ENCODE measurements at regions not wholly inside any gene's neighbourhood (a gene's known extent, or its start where the extent isn't known, plus 50 kb on each side); places are given as distances from the start of the nearest gene placed in this dataset.

GRCh38 chr3:103825586-103825985 is 1390.8 kb downstream of the ZPLD1 start:
- H3K4me1 Mint-ChIP-seq (ENCODE audit: low read depth, unreplicated experiment), result peaks cover 5% of the 10 kb centered on the region

GRCh38 chr3:103829723-103830326 is 1395.0 kb downstream of the ZPLD1 start:
- Mint-ChIP-seq H3K36me3 (ENCODE audit: unreplicated experiment) (no peaks in the 10 kb centered on the region), H3K4me1 (ENCODE audit: low read depth, unreplicated experiment) (no peaks in the 10 kb centered on the region), H3K4me3 (ENCODE audit: unreplicated experiment) (no peak overlapping the region), H3K27ac (ENCODE audit: unreplicated experiment) (no peak overlapping the region), H3K27me3 (ENCODE audit: unreplicated experiment) (peaks cover 2% of the 10 kb centered on the region), H3K9me3 (ENCODE audit: unreplicated experiment) (no peaks in the 10 kb centered on the region)
- no peak for TF ChIP-seq CTCF (IDR thresholded peaks at IDR 0.05; ENCODE audit: partially characterized antibody, unreplicated experiment)
- DNase-seq, result no peak

More at GRCh38 chr3:103825586-103825985, 1390.8 kb downstream of the ZPLD1 start:
- Mint-ChIP-seq H3K27me3 (ENCODE audit: unreplicated experiment) (peaks cover 2% of the 10 kb centered on the region), H3K27ac (ENCODE audit: unreplicated experiment) (no peak overlapping the region), H3K36me3 (ENCODE audit: unreplicated experiment) (no peaks in the 10 kb centered on the region), H3K9me3 (ENCODE audit: unreplicated experiment) (no peaks in the 10 kb centered on the region), H3K4me3 (ENCODE audit: unreplicated experiment) (no peak overlapping the region)
- no peak for DNase-seq
- no peak for TF ChIP-seq CTCF (IDR thresholded peaks at IDR 0.05; ENCODE audit: partially characterized antibody, unreplicated experiment)

GRCh38 chr3:103847081-103848062 is 1412.6 kb downstream of the ZPLD1 start:
- H3K27ac Mint-ChIP-seq (ENCODE audit: unreplicated experiment), result no peak overlapping the region
- peaks cover 5% of the 10 kb centered on the region for H3K4me1 Mint-ChIP-seq (ENCODE audit: low read depth, unreplicated experiment)
- no peaks in the 10 kb centered on the region for H3K36me3 Mint-ChIP-seq (ENCODE audit: unreplicated experiment)
- no peaks in the 10 kb centered on the region for H3K27me3 Mint-ChIP-seq (ENCODE audit: unreplicated experiment)
- H3K9me3 Mint-ChIP-seq (ENCODE audit: unreplicated experiment), result no peaks in the 10 kb centered on the region
- DNase-seq, result no peak
- no peak overlapping the region for H3K4me3 Mint-ChIP-seq (ENCODE audit: unreplicated experiment)
- TF ChIP-seq CTCF (IDR thresholded peaks at IDR 0.05; ENCODE audit: partially characterized antibody, unreplicated experiment), result no peak

GRCh38 chr3:103851793-103852192 is 1417.0 kb downstream of the ZPLD1 start:
- no peaks in the 10 kb centered on the region for H3K36me3 Mint-ChIP-seq (ENCODE audit: unreplicated experiment)
- no peaks in the 10 kb centered on the region for H3K27me3 Mint-ChIP-seq (ENCODE audit: unreplicated experiment)
- no peaks in the 10 kb centered on the region for H3K9me3 Mint-ChIP-seq (ENCODE audit: unreplicated experiment)
- no peak for DNase-seq
- H3K4me3 Mint-ChIP-seq (ENCODE audit: unreplicated experiment), result no peak overlapping the region
- TF ChIP-seq CTCF (IDR thresholded peaks at IDR 0.05; ENCODE audit: partially characterized antibody, unreplicated experiment), result no peak
- peaks cover 3% of the 10 kb centered on the region for H3K4me1 Mint-ChIP-seq (ENCODE audit: low read depth, unreplicated experiment)
- H3K27ac Mint-ChIP-seq (ENCODE audit: unreplicated experiment), result no peak overlapping the region

GRCh38 chr3:103862415-103862814 is 1427.6 kb downstream of the ZPLD1 start:
- Mint-ChIP-seq H3K4me1 (ENCODE audit: low read depth, unreplicated experiment) (peaks cover 4% of the 10 kb centered on the region), H3K36me3 (ENCODE audit: unreplicated experiment) (no peaks in the 10 kb centered on the region), H3K4me3 (ENCODE audit: unreplicated experiment) (no peak overlapping the region), H3K9me3 (ENCODE audit: unreplicated experiment) (no peaks in the 10 kb centered on the region), H3K27me3 (ENCODE audit: unreplicated experiment) (no peaks in the 10 kb centered on the region), H3K27ac (ENCODE audit: unreplicated experiment) (no peak overlapping the region)
- no peak for DNase-seq
- no peak for TF ChIP-seq CTCF (IDR thresholded peaks at IDR 0.05; ENCODE audit: partially characterized antibody, unreplicated experiment)
